DMS114 treated with DMSO at 0.1 percent for 48 hours (cell line): ENCODE measurements at regions not wholly inside any gene's neighbourhood (a gene's known extent, or its start where the extent isn't known, plus 50 kb on each side); places are given as distances from the start of the nearest gene placed in this dataset.
"Not testable (repeated sequence)": the region's sequence is repeated elsewhere in the genome, so short reads cannot be mapped to it uniquely, and the experiment has no call there.

Experiments used
- DNase-seq: peaks from one replicate; lab custom pipeline; 2025; ENCODE audit not compliant: unreplicated experiment; lab: John Stamatoyannopoulos, UW

GRCh38 chr20:48531505-48531904 lies 296.3 kb downstream of the PREX1 start:
- no peak for DNase-seq

DNA sequence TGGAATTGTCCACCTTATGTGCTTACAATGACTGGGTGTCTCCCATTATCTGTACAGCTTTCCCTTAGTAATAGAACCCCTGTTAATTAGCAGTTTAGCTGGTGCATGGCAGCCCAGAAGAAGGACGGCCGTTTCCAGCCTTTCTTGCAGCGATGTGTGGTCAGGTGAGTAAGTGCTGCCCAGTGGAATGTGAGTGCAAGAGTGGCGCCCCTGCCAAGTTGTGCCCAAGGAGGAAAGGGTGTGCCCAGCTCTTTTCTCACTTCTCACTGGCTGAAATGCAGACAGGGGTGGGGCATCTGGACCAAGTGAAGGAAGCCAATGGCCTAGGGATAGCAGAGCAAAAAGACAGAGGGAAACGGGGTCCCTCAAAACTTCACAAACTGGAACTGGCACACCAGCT lies 296.8 kb downstream of the PREX1 start:
- no peak for DNase-seq

DNA sequence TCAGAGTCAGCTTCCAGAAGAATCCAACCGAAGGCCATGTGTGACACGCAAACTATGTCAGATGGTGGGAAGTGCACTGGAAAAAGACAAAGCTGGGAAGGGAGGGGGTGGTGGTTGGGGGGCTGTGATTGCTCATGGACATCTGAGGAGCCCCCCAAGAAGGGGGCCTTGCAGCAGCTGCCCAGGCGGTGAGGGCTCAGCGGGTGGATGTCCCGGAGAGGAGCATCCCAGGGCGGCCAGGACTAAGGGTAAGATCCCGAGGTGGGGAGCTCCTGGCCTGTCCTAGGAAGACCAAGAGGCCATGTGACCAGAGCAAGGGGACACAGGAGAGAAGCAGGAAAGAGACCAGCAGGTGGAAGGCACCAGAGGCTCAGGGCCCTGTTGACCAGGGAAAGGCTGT lies 299.5 kb downstream of the PREX1 start:
- DNase-seq: no peak

- DNase-seq: no peak
Observed at GRCh38 chr20:48527771-48528170, 300.0 kb downstream of the PREX1 start.

DNA sequence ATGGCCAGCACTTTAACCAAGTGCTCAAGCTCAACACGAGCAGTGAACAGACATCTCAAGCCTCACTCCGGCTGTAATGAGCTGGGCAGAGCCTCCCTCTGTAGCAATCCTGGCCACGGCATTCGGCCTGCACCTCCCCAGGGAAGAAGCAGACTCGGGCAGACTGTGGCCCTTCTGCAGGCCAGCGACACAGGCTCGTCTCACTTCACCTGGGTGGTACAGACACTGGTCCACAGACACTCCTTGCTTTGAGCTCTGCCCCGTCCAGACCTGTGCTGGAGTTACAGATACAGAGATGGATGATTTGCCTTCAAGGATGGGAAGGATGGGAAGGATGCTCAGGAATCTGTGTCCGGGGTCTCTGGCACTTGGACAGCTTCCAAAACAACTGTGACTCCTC lies 300.9 kb downstream of the PREX1 start:
- DNase-seq: no peak

- DNase-seq: no peak
Observed at GRCh38 chr20:48525400-48525799, 302.4 kb downstream of the PREX1 start.

DNA sequence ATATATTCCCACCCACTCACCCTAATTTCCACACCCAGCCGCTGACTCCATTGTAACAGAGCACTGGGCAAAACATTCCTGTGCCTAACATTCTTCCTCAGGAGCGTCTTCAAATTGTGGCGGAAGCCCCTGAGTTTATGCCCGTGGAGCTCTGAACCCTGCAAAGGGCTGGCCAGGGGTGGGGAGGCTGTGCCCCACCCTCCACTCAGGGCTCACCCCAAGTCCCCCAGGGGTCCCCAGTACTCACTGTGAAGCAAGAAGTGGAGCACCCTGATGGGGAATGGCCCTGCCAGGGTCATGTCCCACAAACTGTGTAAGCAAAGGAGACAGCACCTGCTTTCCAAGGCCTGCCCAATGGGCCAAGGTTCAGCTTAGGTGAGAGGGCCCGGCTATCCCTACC lies 303.2 kb downstream of the PREX1 start:
- DNase-seq: no peak

DNA sequence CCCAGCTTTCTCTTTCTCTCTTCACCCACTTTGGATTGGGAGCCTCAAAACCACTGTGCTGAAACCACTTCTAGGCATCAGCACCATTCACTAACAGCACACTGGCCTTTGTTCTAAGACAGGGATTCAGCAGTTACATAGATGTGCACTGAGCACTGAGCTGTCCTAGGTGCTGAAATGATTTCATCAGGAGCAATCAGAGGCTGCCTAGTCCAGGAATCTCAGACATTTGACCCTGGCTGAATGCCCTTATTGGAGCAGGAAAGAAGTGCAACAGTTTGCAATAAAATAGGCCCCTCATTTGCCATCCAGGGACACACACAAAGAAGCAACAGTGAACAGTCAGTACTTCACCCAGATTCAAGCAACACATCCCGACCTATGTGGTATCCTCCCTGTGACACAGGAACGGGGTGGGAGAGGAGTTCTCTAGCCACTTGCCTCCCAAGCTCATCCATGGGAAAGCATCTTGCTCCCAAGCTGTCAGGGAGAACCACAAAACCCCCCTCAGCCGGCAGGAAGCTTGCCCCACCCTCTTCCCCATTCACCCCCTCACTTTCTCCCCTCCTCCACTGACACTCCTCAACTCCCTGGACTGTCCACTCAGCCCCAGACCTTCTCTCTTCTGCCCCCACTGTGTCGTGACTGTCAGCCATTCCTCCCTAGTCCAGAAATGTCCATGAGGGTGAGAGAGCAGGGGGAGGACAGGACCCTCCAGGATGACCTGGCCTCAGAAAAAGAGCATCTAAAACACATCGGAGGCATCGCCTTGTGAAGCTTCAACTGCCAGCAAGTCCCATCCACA lies 304.4 kb downstream of the PREX1 start:
- DNase-seq: no peak

DNA sequence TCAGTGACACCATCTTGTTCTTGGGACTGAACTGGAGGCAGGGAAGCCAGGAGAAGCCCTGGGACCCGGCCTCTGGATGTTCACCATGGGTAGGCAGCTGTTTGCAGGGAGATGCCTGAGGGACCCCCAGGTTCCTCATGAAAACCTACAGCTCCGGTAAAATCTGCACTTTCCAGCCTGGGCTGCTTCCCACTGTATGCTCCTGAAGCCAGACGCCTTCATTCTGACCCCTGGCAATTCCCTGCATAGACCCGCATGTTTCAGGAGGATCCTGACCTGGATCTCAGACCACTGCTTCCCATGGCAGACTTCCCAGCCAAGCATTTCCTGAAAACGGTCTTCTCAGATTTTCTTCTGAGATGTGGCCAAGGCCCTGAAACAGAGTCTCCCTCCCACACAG lies 306.7 kb downstream of the PREX1 start:
- no peak for DNase-seq

- not testable (repeated sequence) for DNase-seq
Observed at GRCh38 chr20:48516196-48516595, 311.6 kb downstream of the PREX1 start.

DNA sequence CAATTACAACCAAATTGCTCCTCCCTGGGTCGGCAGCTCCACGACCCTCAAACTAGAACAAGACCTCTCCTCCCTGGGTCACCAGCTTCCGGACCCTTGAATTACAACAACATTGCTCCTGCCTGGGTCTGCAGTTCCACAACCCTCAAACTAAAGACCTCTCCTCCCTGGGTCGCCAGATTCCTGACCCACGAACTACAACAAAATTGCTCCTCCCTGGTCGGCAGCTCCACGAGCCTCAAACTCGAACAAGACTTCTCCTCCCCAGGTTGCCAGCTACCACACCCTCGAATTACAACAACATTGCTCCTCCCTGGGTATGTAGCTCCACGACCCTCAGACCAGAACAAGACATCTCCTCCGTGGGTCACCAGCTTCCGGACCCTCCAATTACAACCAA lies 313.2 kb downstream of the PREX1 start:
- DNase-seq: not testable (repeated sequence)

GRCh38 chr20:48512539-48512938 lies 315.3 kb downstream of the PREX1 start:
- not testable (repeated sequence) for DNase-seq

GRCh38 chr20:48505066-48505465 lies 322.7 kb downstream of the PREX1 start:
- not testable (repeated sequence) for DNase-seq

- DNase-seq: no peak
Observed at GRCh38 chr20:48503166-48503815, 324.5 kb downstream of the PREX1 start.

- DNase-seq: no peak
Observed at GRCh38 chr20:48502758-48503157, 325.0 kb downstream of the PREX1 start.

DNA sequence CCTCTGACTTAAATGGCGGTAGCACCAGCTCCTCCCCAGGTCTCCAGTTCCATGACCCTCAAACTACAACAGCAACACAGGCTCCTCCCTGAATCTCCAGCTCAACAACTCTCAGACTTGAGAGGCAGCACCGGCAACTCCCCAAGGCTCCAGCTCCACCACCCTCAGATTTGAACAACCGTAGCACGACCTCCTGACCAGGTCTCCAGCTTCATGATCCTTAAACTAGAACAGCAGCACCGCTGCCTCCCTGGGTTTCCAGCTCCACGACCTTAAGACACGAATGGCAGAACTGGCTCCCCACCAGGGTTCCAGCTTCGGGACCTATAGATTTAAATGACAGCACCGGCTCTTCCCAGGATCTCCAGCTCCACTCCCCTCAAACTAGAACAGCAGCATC lies 325.8 kb downstream of the PREX1 start:
- no peak for DNase-seq

DNA sequence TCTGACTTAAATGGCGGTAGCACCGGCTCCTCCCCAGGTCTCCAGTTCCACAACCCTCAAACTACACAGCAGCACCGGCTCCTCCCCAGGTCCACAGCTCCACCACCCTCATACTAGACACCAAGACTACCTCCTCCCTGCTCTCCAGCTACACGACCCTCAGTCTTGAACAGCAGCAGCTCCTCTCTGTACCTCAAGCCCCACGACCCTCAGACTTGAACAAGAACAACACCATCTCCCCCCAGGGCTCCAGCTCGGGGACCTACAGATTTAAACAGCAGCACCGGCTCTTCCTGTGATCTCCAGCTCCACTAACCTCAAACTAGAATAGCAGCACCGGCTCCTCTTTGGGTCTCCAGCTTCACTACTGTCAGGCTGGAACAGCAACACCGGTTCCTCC lies 326.9 kb downstream of the PREX1 start:
- DNase-seq: not testable (repeated sequence)

DNA sequence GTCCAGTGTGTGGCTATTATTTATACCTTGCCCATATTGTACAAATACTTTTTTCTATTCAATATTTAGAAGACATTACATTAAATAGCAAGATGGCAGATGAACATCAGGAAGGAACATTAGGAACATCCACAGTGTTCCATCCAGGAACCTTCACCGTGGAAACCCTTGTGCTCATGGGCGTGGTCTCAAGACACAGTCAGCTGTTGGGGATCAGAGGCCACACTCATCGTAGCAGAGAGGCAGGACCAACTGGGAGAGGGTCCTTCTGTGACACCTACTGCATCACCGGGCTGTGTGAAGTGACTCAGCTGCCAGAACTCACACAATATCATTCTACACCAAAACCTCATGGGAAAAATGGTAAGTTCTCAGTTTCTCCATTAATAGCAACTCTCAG lies 328.9 kb downstream of the PREX1 start:
- DNase-seq: not testable (repeated sequence)

DNA sequence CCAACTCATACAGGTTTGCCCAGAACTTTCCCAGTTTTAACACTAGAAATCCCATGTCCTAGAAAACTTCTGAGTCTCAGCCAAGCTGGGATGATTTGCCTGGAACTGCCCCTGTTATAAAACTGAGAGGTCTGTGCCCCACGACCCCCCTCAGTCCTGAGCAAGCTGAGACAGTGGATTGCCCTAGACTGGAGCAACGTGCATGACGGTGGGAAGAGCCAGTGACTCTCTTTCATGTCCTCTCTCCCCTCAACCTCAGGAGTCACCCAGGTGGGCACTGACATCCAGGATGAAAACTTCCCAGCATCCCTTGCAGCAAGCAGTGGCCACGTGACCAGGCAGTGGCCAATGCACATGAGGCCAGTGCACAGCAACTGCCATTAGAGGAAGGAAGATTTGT lies 329.7 kb downstream of the PREX1 start:
- DNase-seq: not testable (repeated sequence)

- no peak for DNase-seq
Observed at GRCh38 chr20:48493966-48494365, 333.8 kb downstream of the PREX1 start.

DNA sequence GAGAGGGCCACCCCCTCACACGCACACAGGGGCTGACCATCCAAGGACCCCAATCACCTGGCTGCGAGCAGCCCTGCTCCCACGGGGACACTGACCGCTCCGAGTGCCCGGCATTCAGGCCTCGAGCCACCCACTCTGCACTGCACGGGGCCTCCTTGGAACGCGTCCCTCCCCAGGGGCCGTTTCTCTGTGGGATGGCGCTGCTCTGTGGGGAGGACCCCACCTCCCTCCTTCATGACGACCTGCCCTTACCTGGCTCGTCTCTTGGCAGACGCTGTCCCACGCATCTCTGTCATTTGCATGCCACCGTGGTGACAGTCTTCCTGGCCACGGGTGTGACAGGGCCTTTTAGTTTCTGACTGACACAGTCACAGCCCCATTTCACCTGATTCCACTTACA lies 334.5 kb downstream of the PREX1 start:
- DNase-seq: not testable (repeated sequence)

- DNase-seq: no peak
Observed at GRCh38 chr20:48492715-48493070, 335.1 kb downstream of the PREX1 start.
